ENCODE measurements at regions not wholly inside any gene's neighbourhood (a gene's known extent, or its start where the extent isn't known, plus 50 kb on each side); places are given as distances from the start of the nearest gene placed in this dataset.
"Not testable (repeated sequence)": the region's sequence is repeated elsewhere in the genome, so short reads cannot be mapped to it uniquely, and the experiment has no call there.

- not testable (repeated sequence) for DNase-seq (ENCODE audit: low read depth)
Measured at GRCh38 chr3:157581956-157582636, 78.9 kb upstream of the VEPH1 start.

- DNase-seq (ENCODE audit: low read depth): no peak
Measured at GRCh38 chr3:157581371-157581770, 78.2 kb upstream of the VEPH1 start.

- no peak for DNase-seq (ENCODE audit: low read depth)
Measured at GRCh38 chr3:157578181-157578580, 75.0 kb upstream of the VEPH1 start.

GRCh38 chr3:157574531-157574930 is 71.3 kb upstream of the VEPH1 start:
- no peak for DNase-seq (ENCODE audit: low read depth)

GRCh38 chr3:157573780-157574378 is 70.7 kb upstream of the VEPH1 start:
- DNase-seq (ENCODE audit: low read depth): no peak

- no peak for DNase-seq (ENCODE audit: low read depth)
Measured at GRCh38 chr3:157573281-157573680, 70.1 kb upstream of the VEPH1 start.

- no peak for DNase-seq (ENCODE audit: low read depth)
Measured at GRCh38 chr3:157572559-157573270, 69.5 kb upstream of the VEPH1 start.

- DNase-seq (ENCODE audit: low read depth): no peak
Measured at GRCh38 chr3:157566596-157566995, 63.4 kb upstream of the VEPH1 start.

- DNase-seq (ENCODE audit: low read depth): no peak
Measured at GRCh38 chr3:157559401-157559800, 56.2 kb upstream of the VEPH1 start.
